ENCODE measurements at regions not wholly inside any gene's neighbourhood (a gene's known extent, or its start where the extent isn't known, plus 50 kb on each side); places are given as distances from the start of the nearest gene placed in this dataset.

- no peak for TF ChIP-seq CTCF (optimal IDR thresholded peaks at IDR 0.05 in 1 of 3, IDR thresholded peaks at IDR 0.05 in 1 of 3, conservative IDR thresholded peaks at IDR 0.05 in 1 of 3; ENCODE audit: extremely low read depth in 1 of 3, insufficient read depth in 2 of 3, low read length in 3 of 3)
- TF ChIP-seq EZH2 (IDR thresholded peaks at IDR 0.05; ENCODE audit: low read length), result no peak
Observed at GRCh38 chr1:164918140-164918539, 359.2 kb downstream of the PBX1 start.

All from keratinocyte (primary cell).